Neutrophil (primary cell): ENCODE measurements at regions not wholly inside any gene's neighbourhood (a gene's known extent, or its start where the extent isn't known, plus 50 kb on each side); places are given as distances from the start of the nearest gene placed in this dataset.

Experiments used
- H3K27ac ChIP-seq: fragments of 200-600 bp; sonication (generic); 2 replicates; pipeline ENCODE4 v1.5.1; 2016; ENCODE audit warnings: mild to moderate bottlenecking, moderate library complexity
- H3K27me3 ChIP-seq: fragments of 200-600 bp; sonication (generic); 2 replicates; pipeline ENCODE4 v1.6.0; 2016; ENCODE audit warnings: mild to moderate bottlenecking
- H3K36me3 ChIP-seq: fragments of 200-600 bp; sonication (generic); 2 replicates; pipeline ENCODE4 v1.5.1; 2017
- H3K4me1 ChIP-seq, 2 experiments: fragments of 200-600 bp in 1 of 2; sonication (generic) in 1 of 2; 1 replicate in 1 of 2; 2 replicates in 1 of 2; pipeline versions ENCODE4 v1.5.1 to v1.6.1; 2013 to 2016; ENCODE audit warnings: low read depth in 1 of 2, low read length in 1 of 2, mild to moderate bottlenecking in 1 of 2, moderate library complexity in 1 of 2; ENCODE audit not compliant: control insufficient read depth in 1 of 2, insufficient read depth in 1 of 2
- H3K4me3 ChIP-seq, 2 experiments: fragments of 200-600 bp in 1 of 2; sonication (generic) in 1 of 2; 1 replicate in 1 of 2; 2 replicates in 1 of 2; pipeline ENCODE4 v1.5.1; 2013 to 2016; ENCODE audit warnings: low read depth in 1 of 2, low read length in 1 of 2, mild to moderate bottlenecking in 1 of 2, moderate library complexity in 1 of 2
- H3K9me3 ChIP-seq: fragments of 200-600 bp; sonication (generic); 2 replicates; pipeline ENCODE4 v1.5.1; 2016
- TF ChIP-seq, protein P1 (sequence below): fragments of 200-600 bp; sonication (generic); IDR thresholded peaks from 2 replicates; pipeline ENCODE4 v1.5.1; 2016; ENCODE audit warnings: antibody characterized with exemption

DNA sequence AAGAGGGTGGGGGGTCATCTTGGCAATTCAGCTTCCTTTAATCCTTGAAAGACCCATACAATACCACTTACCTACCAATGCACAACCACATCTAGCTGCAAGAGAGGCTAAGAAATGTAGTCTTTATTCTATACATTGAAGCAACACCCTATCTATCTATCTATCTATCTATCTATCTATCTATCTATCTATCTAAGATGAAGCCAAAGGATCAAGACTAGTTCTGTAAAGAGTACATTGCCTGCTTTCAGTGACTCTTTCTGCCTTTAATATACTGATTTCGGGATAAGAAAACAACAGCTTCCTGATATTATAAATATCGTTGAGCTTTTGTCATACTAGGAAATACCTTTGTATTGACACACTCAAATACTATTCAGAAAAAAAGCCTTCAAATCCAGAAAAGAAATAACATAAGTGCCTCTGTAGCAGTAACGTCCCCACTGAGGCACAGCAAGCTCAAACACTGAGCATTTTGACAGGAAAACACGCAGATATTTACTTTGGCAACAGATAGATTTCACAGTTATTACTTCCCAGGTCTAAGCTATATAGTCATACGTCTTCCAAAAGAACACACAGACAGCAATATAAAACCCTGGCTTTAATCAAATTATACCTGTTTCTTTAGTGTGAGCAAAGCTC is 139.4 kb upstream of the SERTAD2 start:
- TF ChIP-seq, protein P1, sequence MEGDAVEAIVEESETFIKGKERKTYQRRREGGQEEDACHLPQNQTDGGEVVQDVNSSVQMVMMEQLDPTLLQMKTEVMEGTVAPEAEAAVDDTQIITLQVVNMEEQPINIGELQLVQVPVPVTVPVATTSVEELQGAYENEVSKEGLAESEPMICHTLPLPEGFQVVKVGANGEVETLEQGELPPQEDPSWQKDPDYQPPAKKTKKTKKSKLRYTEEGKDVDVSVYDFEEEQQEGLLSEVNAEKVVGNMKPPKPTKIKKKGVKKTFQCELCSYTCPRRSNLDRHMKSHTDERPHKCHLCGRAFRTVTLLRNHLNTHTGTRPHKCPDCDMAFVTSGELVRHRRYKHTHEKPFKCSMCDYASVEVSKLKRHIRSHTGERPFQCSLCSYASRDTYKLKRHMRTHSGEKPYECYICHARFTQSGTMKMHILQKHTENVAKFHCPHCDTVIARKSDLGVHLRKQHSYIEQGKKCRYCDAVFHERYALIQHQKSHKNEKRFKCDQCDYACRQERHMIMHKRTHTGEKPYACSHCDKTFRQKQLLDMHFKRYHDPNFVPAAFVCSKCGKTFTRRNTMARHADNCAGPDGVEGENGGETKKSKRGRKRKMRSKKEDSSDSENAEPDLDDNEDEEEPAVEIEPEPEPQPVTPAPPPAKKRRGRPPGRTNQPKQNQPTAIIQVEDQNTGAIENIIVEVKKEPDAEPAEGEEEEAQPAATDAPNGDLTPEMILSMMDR: no peak
- H3K4me3 ChIP-seq: no peak overlapping the region
- no peak overlapping the region for H3K27ac ChIP-seq
- no peaks in the 10 kb centered on the region for H3K27me3 ChIP-seq
- H3K36me3 ChIP-seq: no peaks in the 10 kb centered on the region
- H3K4me1 ChIP-seq: no peaks in the 10 kb centered on the region
- no peaks in the 10 kb centered on the region for H3K9me3 ChIP-seq

DNA sequence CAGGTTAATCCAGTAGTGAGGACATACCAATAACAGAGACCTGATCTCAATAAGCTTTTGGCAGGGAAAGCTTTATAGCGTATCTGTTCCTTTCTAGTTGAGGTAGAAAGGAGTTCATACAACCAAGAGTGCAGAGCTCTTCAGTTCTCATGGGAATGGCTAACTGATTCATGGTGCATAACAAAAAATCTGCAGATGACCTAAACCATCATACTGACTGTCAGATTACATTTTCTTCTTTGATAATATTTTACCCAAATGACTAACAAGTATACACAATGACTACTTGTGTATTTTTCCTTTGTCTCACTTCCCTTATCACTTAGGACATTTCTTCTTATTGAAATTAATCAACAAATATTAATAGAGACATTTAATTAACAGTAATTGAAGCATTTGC is 140.0 kb upstream of the SERTAD2 start:
- TF ChIP-seq, protein P1: no peak
- H3K4me3 ChIP-seq: no peak overlapping the region
- H3K36me3 ChIP-seq: no peaks in the 10 kb centered on the region
- no peaks in the 10 kb centered on the region for H3K4me1 ChIP-seq
- no peaks in the 10 kb centered on the region for H3K27me3 ChIP-seq
- no peak overlapping the region for H3K27ac ChIP-seq
- no peaks in the 10 kb centered on the region for H3K9me3 ChIP-seq

DNA sequence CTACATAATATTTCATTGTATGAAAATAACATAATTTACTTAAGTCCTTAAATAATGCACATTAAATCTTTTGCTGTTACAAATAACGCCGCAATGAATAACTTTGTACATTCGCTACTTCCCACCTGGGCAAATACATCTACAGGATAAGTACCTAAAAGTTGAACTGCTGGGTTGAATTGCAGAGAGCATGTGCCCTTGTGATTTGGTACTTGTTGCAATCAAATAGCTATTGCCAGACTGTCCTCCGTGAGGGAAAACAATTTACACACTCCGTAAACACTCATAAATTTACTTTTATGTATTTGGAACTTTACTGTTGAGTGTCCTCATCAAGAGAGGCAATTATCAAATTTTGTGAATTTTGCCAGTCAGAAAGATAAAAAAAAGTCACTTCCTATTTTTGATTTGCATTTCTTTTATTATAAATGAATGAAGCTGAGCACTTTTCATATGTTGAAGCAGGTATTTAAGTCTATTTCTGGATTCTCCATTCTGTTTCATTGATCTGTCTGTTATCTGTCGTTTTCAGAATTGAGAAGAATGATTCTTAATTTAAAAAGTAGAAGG is 140.8 kb upstream of the SERTAD2 start:
- Histone ChIP-seq H3K4me1 (no peaks in the 10 kb centered on the region), H3K27me3 (no peaks in the 10 kb centered on the region), H3K9me3 (no peaks in the 10 kb centered on the region), H3K27ac (no peak overlapping the region), H3K36me3 (no peaks in the 10 kb centered on the region), H3K4me3 (no peak overlapping the region)
- TF ChIP-seq, protein P1: no peak

DNA sequence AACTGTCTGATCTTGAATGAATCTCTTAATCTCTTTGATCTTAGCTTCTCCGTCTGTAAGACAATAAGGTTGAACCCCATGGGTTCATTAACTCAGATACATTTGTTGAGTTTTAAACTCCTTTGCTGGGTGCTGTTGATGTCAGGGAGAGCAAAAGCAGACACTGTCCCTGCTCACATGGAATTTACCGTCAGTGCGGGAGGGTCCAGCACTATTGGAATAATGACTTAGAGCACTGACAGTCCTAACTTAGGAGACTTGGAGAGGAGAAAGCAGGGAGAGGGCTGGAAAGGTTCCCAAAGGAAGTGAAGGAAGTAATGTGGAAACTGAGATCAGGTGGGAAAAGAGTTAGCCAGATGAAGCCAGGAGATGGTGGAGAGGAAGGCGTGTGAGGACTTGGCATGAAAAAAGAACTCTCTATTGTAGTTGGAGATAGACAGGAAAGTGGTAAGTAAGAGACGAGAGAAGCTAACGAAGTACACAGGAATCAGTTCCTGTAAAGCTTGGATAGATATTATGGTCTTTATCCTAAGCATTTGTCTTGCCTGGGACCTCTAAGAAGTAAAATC is 141.4 kb upstream of the SERTAD2 start:
- H3K4me3 ChIP-seq: no peak overlapping the region
- no peaks in the 10 kb centered on the region for H3K27me3 ChIP-seq
- no peak overlapping the region for H3K27ac ChIP-seq
- TF ChIP-seq, protein P1: no peak
- H3K36me3 ChIP-seq: no peaks in the 10 kb centered on the region
- no peaks in the 10 kb centered on the region for H3K4me1 ChIP-seq
- no peaks in the 10 kb centered on the region for H3K9me3 ChIP-seq

DNA sequence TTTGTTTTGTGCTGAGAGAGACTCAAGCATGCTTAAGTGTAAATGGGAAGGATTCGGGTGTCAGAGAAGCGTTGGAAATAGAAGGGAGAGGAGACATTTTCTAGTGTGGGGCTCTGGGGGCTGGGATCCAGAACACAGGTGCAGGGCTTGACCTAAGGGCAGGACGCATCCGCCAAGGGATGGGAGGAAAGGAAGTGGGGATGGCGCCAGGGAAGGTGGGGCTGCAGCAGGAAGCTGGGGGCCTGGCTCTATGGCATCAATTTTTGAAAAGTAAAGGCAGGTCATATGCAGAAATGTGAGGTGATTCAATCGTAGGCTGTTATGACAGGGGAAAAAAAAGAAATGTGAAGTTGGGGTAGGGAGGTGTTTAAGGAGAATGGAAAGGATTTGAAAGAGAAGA is 143.2 kb upstream of the SERTAD2 start:
- Histone ChIP-seq H3K4me3 (no peak overlapping the region), H3K27me3 (no peaks in the 10 kb centered on the region), H3K36me3 (no peaks in the 10 kb centered on the region), H3K4me1 (peaks cover 3 to 4% of the 10 kb centered on the region in 2 experiments), H3K9me3 (no peaks in the 10 kb centered on the region), H3K27ac (no peak overlapping the region)
- TF ChIP-seq, protein P1: no peak
